HG02973 (cell line): ENCODE measurements at regions not wholly inside any gene's neighbourhood (a gene's known extent, or its start where the extent isn't known, plus 50 kb on each side); places are given as distances from the start of the nearest gene placed in this dataset.
"Not testable (repeated sequence)": the region's sequence is repeated elsewhere in the genome, so short reads cannot be mapped to it uniquely, and the experiment has no call there.

Experiments
- ATAC-seq: cut with Tn5 transposase; IDR thresholded peaks from one replicate; pipeline ENCODE4 v1.9.1; 2021; ENCODE audit warnings: moderate library complexity; ENCODE audit not compliant: unreplicated experiment

DNA sequence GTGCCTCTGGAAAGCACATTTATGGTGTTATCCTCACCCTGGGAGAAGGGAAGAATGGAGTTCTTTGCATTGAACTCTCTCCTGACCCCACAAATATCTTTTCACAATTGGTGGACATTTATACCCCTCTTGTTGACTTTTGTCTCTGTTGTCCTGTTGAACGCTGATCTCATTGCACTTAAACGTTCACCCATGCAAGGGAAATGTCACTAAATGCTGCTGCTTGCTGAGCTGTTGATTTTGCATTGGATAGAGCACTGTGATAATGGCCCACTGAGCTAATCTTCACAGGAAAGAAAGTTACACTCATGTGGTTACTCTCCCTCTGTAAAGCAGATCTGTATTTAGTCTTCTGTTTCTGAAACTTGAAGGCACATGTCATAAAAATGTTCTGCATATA lies 133.4 kb downstream of the FZD1 start:
- no peak for ATAC-seq

DNA sequence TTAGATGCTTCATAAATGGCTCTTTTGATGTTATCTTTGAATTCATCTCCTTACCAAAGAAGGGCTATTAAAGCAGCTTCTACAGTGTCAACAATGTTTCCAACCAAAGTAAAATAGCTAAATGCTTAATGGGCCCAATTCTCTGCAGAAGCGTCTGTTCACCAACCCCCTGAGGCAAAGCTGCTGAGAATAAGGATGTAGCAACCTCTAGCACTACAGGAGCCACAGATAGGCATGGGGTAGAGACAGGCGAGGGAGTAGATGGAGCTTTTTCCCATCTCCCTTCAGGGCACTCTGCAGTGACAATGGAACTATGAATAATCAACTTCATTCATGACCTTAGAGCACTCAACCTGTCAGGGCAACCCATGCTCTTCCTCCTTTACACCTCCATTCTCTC lies 134.1 kb downstream of the FZD1 start:
- no peak for ATAC-seq

DNA sequence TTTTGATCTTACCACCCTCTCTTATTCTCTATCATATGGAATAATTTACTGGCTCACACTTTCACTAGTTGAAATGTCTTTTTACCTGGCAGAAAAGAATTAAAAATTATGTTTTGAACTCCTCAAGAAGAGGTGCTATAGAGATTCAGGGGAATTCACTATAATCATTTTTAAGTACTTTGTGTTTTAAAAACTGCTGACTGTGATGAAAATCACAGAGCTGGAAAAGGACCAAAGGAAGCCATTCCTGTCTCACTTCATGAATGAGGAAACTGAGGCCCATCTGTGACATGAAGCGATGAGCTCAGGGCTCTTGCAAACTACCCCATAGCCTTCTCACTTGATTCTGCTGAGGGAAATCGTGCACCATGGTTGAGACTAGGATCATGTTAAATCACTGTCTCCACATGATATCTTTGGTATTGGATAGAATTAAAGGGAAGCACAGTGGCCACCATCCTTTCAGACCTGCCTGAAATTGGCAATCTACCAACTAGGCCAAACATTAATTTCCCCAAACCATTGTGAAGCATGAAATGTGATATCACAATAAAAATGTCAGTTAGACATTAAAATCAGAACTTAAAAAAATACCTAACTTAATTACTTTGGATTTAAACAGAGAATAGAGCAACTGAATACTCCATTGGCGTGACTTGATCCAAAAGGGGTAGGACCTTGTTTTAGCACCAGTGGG lies 141.0 kb downstream of the FZD1 start:
- no peak for ATAC-seq

- ATAC-seq = not testable (repeated sequence)
Observed at GRCh38 chr7:91405873-91406272, 141.6 kb downstream of the FZD1 start.

DNA sequence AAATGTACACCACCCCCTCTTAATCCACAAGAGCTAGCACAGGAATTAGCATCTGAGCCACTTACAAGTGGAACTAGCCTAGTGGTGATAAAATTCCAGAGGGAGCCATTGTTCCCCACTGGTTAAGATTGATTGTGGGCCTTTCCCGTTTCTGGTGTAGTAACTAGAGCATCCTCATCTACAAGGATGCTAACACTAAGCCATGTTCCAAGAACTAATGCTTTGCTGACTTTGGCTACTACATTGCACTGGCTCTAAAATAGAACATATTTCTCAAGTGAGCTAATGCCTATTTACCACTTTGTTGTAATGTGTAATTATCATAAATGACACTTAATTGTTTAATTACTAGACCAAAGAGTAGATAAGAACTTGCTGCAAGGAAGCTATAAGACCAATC lies 143.7 kb downstream of the FZD1 start:
- ATAC-seq = no peak

GRCh38 chr7:91408388-91409154 lies 144.3 kb downstream of the FZD1 start:
- no peak for ATAC-seq

GRCh38 chr7:91411060-91411459 lies 146.8 kb downstream of the FZD1 start:
- ATAC-seq = no peak

DNA sequence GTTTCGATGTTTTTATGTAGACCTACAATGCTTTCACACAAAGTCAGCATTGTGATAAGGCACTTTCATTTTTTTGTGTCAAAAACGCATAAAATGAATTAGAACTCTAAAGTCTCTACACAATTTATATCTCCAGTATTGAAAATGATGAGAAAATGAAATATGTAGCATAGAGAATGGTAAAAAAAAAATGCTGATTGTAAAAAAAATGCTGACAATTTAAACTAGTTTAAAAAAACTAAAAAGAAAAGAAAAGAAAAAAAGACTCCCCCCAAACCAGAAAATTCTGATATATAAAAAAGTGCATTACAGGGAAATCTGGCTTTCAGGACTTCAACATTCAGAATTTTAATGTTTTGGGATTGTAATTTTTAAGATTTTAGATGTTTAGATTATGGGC lies 148.1 kb downstream of the FZD1 start:
- no peak for ATAC-seq

GRCh38 chr7:91414734-91415133 lies 150.5 kb downstream of the FZD1 start:
- no peak for ATAC-seq

- ATAC-seq = no peak
Observed at GRCh38 chr7:91416155-91416865, 152.1 kb downstream of the FZD1 start.

DNA sequence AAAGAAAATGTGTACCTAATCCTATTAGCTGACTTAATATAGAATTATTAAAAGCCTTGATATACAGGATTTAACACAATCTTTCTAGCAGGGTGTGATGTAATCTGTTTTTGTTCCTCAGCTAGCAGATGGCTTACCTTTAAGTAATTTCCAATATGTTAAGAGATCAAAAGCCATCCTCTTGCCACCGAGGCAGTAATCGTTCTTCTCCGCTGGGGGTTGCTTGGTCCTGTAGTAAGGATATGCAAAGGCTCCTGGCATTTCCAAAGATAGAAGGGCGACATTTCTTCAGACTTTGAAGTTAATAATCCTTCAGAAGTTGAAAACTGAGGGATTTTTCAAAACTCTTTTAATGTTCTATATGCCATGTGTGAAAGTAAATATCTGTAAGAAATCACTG lies 156.4 kb downstream of the FZD1 start:
- ATAC-seq = no peak

DNA sequence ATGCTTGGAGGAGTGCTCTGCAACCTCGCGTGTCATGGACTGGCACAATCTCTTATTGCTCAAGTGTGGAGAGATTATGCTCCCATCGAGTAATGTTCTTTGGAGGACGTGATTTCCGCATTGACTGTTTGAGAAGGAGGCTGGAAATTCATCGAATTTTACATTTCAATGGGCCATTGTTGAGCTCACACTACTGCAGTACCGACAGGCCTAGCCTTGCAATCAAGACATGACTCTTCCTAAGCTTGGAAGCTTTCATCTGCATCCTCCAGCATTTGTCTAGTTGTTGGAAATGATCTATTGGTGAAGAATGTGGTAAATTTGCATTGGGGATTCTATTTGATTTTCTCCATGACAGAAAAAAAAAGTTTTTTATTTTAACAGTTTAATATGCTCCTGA lies 156.8 kb downstream of the FZD1 start:
- ATAC-seq = no peak

GRCh38 chr7:91424371-91424770 lies 160.1 kb downstream of the FZD1 start:
- no peak for ATAC-seq

- no peak for ATAC-seq
Observed at GRCh38 chr7:91425149-91425548, 160.9 kb downstream of the FZD1 start.

GRCh38 chr7:91427051-91427450 lies 162.8 kb downstream of the FZD1 start:
- no peak for ATAC-seq

- ATAC-seq = no peak
Observed at GRCh38 chr7:91431601-91432000, 167.4 kb downstream of the FZD1 start.

GRCh38 chr7:91434836-91435235 lies 170.6 kb downstream of the FZD1 start:
- ATAC-seq = no peak

DNA sequence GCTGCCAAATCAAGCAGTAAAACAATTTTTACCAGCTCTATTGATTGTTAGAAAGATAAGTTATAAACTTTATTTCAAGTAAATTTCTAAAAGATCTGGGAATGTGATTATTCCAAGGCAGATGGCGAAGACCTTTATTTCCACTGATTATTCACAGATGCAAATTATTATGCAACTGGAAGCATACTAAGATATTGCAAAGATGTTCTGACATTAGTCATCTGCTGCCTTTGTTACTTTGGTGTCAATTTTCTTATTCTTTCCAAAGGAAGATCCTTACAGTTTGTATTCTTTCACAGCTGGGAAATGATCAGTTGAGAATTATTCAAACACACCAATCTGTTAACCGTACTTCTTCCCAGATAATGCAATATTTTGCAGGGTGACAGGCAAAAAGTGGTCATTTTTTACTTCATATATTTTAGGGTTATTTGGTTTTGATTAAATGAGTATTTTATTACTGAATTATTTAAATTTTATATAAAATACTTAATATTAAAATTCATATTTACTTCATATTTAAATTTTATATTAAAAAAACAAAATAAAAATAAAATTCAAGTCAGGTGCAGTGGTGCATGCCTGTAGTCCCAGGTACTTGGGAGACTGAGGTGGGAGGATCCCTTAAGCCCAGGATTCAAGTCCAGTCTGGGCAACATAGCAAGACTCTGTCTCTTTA lies 171.3 kb downstream of the FZD1 start:
- no peak for ATAC-seq

- ATAC-seq = no peak
Observed at GRCh38 chr7:91436655-91437054, 172.4 kb downstream of the FZD1 start.

DNA sequence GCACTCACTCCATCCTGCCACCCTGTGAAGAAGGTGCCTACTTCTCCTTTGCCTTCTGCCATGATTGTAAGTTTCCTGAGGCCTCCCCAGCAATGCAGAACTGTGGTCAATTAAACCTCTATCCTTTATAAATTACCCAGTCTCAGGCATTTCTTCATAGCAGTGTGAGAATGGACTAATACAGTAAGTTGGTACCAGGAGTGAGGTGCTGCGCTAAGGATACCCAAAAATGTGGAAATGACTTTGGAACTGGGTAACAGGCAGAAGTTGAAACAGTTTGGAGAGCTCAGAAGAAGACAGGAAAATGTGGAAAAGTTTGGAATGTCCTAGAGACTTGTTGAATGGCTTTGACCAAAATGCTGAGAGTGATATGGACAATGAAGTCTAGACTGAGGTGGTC lies 176.0 kb downstream of the FZD1 start:
- not testable (repeated sequence) for ATAC-seq

GRCh38 chr7:91443862-91444261 lies 179.6 kb downstream of the FZD1 start:
- no peak for ATAC-seq
